ENCODE measurements at regions not wholly inside any gene's neighbourhood (a gene's known extent, or its start where the extent isn't known, plus 50 kb on each side); places are given as distances from the start of the nearest gene placed in this dataset.
A peak's percentile ranks its signal among the peaks of the same experiment; 100 is the strongest.

DNA sequence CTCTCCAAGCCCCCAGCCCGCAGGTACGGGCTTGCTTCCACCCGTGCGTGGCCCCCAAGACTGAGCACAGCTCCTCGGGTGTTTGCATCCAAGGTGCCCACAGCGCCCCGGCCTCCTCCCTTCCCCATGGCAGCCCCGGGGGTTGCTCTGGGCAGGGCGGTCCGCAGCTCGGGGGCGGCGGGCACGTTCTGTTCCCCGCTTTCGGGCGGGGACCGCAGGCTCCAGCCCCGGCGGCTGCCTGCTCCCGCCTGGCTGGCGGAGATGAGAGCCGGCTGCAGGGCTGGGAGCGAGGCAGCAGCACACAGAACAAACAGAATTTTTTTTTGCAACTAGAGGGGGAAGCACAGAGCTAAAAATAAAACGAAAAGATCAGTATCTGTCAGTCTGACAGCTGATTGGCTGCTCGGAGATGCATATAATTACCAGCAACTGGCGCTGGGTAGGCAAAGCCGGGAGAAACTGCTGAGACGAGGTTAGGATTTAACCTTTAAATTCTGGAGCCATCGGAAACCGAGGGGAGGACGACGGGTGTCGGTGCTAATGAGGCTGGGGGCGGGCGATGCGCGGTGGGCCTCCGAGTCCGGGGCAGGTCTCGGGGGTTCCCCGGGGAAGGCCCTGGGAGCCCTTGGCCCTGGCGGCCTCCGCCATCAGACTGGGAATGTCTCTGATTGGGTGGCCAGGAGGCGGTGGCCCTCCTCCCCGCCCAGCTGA is 142.7 kb upstream of the IER5L start:
- H3K4me1 ChIP-seq = peaks cover 41 to 45% of the 10 kb centered on the region in 2 donors
- peak overlapping the region; percentile 60 to 84 (median 75) for H3K27ac ChIP-seq
- intact Hi-C loops (cut with DNase I; ENCODE audit: low total_unique reads) (loop anchor here (5.0 kb wide), 1 partner anchor 143 kb away; the partner anchor contains the start of gene IER5L), in situ Hi-C loops (cut with MboI; ENCODE audit: low sequenced_read_pairs in 4 of 4) (no loop called here)
- TF ChIP-seq, protein P1, sequence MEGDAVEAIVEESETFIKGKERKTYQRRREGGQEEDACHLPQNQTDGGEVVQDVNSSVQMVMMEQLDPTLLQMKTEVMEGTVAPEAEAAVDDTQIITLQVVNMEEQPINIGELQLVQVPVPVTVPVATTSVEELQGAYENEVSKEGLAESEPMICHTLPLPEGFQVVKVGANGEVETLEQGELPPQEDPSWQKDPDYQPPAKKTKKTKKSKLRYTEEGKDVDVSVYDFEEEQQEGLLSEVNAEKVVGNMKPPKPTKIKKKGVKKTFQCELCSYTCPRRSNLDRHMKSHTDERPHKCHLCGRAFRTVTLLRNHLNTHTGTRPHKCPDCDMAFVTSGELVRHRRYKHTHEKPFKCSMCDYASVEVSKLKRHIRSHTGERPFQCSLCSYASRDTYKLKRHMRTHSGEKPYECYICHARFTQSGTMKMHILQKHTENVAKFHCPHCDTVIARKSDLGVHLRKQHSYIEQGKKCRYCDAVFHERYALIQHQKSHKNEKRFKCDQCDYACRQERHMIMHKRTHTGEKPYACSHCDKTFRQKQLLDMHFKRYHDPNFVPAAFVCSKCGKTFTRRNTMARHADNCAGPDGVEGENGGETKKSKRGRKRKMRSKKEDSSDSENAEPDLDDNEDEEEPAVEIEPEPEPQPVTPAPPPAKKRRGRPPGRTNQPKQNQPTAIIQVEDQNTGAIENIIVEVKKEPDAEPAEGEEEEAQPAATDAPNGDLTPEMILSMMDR (IDR thresholded peaks at IDR 0.05 in 4 of 5, conservative IDR thresholded peaks at IDR 0.05 in 1 of 5) = no peak
- peak; percentile 41 to 62 for TF ChIP-seq POLR2A (IDR thresholded peaks at IDR 0.05)
- DNase-seq = peak in 1 of 2 donors; percentile 47
- peak; percentile 77 to 88 for ATAC-seq
- H3K4me3 ChIP-seq = peak overlapping the region; percentile 39 to 62 (median 48)
- no peaks in the 10 kb centered on the region for H3K36me3 ChIP-seq
- no peaks in the 10 kb centered on the region for H3K9me3 ChIP-seq
- H3K27me3 ChIP-seq = no peaks in the 10 kb centered on the region

DNA sequence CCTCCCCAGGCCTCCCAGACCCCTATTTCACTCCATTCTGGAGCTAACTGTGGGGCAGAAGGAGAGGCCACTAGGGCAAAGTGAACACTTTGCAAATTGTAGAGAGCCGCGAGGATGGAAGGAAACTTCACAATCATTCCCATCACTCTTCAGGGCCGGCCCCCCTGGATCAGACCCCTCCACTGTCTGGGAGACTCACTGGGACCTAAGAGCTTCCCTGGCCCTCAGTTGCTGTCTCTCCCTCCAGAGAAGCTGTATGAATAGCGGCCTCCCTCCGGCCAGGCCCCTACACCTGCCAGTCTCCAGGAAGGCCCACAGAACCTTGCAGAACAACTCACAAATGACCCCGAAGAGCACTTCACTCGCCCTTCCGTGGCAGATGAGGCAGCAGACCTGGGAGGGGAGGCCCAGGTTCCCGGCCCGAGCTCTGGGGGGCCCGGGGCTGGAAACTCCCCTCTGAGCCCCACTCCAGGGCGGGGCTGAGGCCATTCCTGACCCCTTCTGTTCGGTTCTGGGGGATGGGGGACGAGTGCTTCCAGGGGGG is 141.9 kb upstream of the IER5L start:
- Histone ChIP-seq H3K4me3 (peak overlapping the region; percentile 39 to 62 (median 48)), H3K27me3 (no peaks in the 10 kb centered on the region), H3K9me3 (no peaks in the 10 kb centered on the region), H3K4me1 (peaks cover 45 to 46% of the 10 kb centered on the region in 2 donors), H3K36me3 (no peaks in the 10 kb centered on the region), H3K27ac (peak overlapping the region; percentile 60 to 84 (median 75))
- in situ Hi-C loops (cut with MboI; ENCODE audit: low sequenced_read_pairs in 4 of 4) (no loop called here), intact Hi-C loops (cut with DNase I; ENCODE audit: low total_unique reads) (loop anchor here (5.0 kb wide), 3 partner anchors 137 to 177 kb away; partner anchors contain the start of gene IER5L)
- TF ChIP-seq, protein P1 (IDR thresholded peaks at IDR 0.05 in 4 of 5, conservative IDR thresholded peaks at IDR 0.05 in 1 of 5) = no peak
- TF ChIP-seq POLR2A (IDR thresholded peaks at IDR 0.05) = no peak
- no peak for DNase-seq
- no peak for ATAC-seq

DNA sequence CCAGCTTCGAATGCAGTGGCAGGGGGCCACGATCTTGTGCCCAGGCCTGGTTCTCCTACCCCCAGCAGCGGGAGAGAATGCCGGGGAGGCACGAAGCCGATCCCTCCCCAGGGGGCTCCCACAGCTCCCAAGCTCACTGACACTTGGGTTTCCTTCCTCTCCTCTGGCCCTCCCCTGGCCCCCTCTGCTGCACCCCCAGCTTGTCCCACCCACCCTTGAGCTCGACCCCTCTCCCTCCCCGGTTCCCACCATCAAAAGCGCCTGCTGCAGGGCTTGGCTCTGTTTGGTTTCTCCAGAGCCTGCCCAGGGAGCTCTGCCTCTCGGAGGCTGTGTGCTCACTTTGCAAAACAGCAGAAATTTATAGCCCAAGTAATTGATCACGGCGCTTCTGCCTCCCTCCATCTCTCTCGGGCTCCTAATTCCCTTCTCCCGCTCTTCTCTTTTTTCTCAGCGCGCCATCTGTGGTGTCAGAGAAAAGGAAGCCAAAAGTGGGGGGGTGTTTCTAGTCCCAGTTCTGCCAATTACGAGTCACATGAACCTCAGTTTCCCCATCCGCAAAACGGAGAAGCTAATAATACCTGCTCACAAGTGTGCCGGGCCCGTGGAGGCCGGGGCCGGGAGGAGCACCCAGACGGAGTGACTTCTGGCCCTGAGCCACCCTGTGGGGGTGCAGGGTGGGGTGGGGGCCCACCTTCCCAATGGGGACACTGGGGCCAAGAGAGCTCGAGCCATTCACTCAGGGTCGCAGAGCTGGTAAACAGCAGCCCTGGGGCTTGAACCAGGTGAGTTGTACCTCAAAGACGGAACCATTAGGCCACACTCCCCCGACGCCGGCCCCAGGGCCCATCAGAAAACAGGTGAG is 141.2 kb upstream of the IER5L start:
- H3K4me3 ChIP-seq = no peak overlapping the region
- intact Hi-C loops (cut with DNase I; ENCODE audit: low total_unique reads) (loop anchor here (5.0 kb wide), 2 partner anchors 138 to 178 kb away; no protein-coding TSS in a partner anchor), in situ Hi-C loops (cut with MboI; ENCODE audit: low sequenced_read_pairs in 4 of 4) (no loop called here)
- no peaks in the 10 kb centered on the region for H3K27me3 ChIP-seq
- DNase-seq (no peak), ATAC-seq (no peak)
- no peaks in the 10 kb centered on the region for H3K36me3 ChIP-seq
- H3K27ac ChIP-seq = peak overlapping the region; percentile 60 to 84 (median 75)
- H3K9me3 ChIP-seq = no peaks in the 10 kb centered on the region
- peaks cover 45 to 46% of the 10 kb centered on the region in 2 donors for H3K4me1 ChIP-seq
- TF ChIP-seq POLR2A (IDR thresholded peaks at IDR 0.05) = no peak
- TF ChIP-seq, protein P1 (IDR thresholded peaks at IDR 0.05 in 4 of 5, conservative IDR thresholded peaks at IDR 0.05 in 1 of 5) = no peak

DNA sequence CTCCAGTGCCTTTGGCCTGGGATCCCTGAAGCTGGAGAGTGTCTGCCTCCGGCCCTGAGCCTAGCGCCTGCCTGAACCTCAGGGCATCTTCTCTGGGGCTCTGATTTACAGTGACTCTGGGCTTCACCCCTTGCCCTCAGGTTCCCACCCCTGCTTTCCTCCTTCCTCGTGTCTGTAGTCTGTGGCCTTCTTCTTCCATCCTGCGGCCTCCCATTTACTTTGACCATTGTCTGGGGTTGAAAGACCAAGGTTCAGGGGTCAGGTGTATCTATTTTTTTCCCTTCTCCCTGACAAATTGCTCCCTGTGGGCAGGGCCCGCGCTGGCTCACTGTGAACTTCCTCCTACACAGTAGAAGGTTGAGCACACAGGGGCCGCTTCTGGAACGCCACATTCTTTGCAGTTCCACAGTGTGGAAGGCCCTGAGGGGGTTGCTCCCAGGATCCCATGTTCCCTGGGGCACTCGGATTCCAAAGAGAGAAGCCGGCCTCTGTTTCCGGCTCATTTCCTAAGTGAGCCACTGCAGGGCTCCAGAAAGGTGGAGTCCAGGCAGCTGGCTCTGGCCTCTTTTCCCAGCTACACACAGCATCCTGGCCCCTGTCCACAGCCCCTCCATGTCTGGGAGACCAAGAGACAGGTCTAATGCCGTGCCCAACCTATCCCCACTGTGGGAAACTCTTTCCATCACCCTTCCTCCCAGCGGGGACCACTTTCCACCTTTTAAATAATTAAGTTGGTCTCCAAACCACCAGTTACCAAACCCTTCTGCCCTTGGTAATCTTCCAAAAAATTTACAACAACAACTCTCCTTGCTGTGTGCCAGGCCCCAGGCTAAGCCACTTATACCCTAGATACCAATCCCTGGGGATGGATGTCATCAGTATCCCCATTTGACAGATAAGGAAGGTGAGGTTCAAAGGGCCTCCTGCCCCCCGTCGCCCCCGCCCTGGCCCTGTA is 140.3 kb upstream of the IER5L start:
- Histone ChIP-seq H3K36me3 (no peaks in the 10 kb centered on the region), H3K27me3 (no peaks in the 10 kb centered on the region), H3K4me3 (no peak overlapping the region), H3K9me3 (no peaks in the 10 kb centered on the region), H3K4me1 (peaks cover 45 to 46% of the 10 kb centered on the region in 2 donors), H3K27ac (peak overlapping the region; percentile 60 to 84 (median 75))
- in situ Hi-C loops (cut with MboI; ENCODE audit: low sequenced_read_pairs in 4 of 4) (no loop called here), intact Hi-C loops (cut with DNase I; ENCODE audit: low total_unique reads) (loop anchor here (5.0 kb wide), 2 partner anchors 139 to 179 kb away; no protein-coding TSS in a partner anchor)
- ATAC-seq (no peak), DNase-seq (peak in 1 of 2 donors; percentile 29)
- no peak for TF ChIP-seq POLR2A (IDR thresholded peaks at IDR 0.05)
- TF ChIP-seq, protein P1 (IDR thresholded peaks at IDR 0.05 in 4 of 5, conservative IDR thresholded peaks at IDR 0.05 in 1 of 5) = no peak
